Endothelial cell (in vitro differentiated cells): ENCODE measurements at regions not wholly inside any gene's neighbourhood (a gene's known extent, or its start where the extent isn't known, plus 50 kb on each side); places are given as distances from the start of the nearest gene placed in this dataset.

Source experiments
- DNase-seq: peaks from one replicate; pipeline ENCODE4 v3.0.0; 2021; ENCODE audit warnings: low spot score
- H3K27ac Mint-ChIP-seq: one replicate; pipeline ENCODE4 v1.8.0; 2021; ENCODE audit warnings: mixed read lengths, inconsistent platforms; ENCODE audit not compliant: unreplicated experiment
- H3K27me3 Mint-ChIP-seq: one replicate; pipeline ENCODE4 v1.8.0; 2021; ENCODE audit warnings: mild to moderate bottlenecking, moderate library complexity, mixed read lengths, inconsistent platforms; ENCODE audit not compliant: unreplicated experiment
- H3K36me3 Mint-ChIP-seq: one replicate; pipeline ENCODE4 v1.8.0; 2021; ENCODE audit warnings: mild to moderate bottlenecking, low read depth, mixed read lengths, inconsistent platforms; ENCODE audit not compliant: unreplicated experiment
- H3K4me1 Mint-ChIP-seq: one replicate; pipeline ENCODE4 v1.8.0; 2021; ENCODE audit warnings: mild to moderate bottlenecking, mixed read lengths, inconsistent platforms; ENCODE audit not compliant: unreplicated experiment
- H3K4me3 Mint-ChIP-seq: one replicate; pipeline ENCODE4 v1.8.0; 2021; ENCODE audit warnings: mild to moderate bottlenecking, mixed read lengths, inconsistent platforms; ENCODE audit not compliant: unreplicated experiment
- H3K9me3 Mint-ChIP-seq: one replicate; pipeline ENCODE4 v1.8.0; 2021; ENCODE audit warnings: mixed read lengths, inconsistent platforms; ENCODE audit not compliant: unreplicated experiment
- TF ChIP-seq, protein P1 (sequence below): fragments of 200-600 bp; sonication (generic); IDR thresholded peaks from one replicate; pipeline ENCODE4 v1.5.0; 2021; ENCODE audit warnings: antibody characterized with exemption; ENCODE audit not compliant: unreplicated experiment

DNA sequence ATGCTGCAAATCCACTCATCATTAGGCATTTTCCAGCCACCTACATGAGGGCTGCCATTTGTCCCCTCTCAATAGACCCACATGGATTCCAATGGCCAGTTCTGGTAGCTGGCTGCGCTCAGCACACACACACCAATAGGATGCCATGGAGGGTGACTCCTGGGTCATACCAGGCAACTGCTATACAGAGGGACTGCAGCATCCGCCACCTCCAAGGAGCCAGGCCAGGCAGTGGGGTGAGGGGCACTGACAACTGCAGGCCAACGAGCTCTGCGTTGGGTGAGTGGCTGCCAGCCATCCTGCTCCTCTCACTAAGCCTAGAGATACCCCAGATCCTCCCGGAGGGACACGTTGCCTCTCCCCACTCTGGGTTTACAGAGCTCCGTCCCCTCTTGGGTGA is 118.8 kb upstream of the NANOS1 start:
- DNase-seq = no peak
- Mint-ChIP-seq H3K27me3 (peaks cover 6% of the 10 kb centered on the region), H3K4me3 (no peak overlapping the region), H3K9me3 (no peaks in the 10 kb centered on the region), H3K36me3 (no peaks in the 10 kb centered on the region), H3K27ac (no peak overlapping the region), H3K4me1 (peaks cover 9% of the 10 kb centered on the region)
- TF ChIP-seq, protein P1, sequence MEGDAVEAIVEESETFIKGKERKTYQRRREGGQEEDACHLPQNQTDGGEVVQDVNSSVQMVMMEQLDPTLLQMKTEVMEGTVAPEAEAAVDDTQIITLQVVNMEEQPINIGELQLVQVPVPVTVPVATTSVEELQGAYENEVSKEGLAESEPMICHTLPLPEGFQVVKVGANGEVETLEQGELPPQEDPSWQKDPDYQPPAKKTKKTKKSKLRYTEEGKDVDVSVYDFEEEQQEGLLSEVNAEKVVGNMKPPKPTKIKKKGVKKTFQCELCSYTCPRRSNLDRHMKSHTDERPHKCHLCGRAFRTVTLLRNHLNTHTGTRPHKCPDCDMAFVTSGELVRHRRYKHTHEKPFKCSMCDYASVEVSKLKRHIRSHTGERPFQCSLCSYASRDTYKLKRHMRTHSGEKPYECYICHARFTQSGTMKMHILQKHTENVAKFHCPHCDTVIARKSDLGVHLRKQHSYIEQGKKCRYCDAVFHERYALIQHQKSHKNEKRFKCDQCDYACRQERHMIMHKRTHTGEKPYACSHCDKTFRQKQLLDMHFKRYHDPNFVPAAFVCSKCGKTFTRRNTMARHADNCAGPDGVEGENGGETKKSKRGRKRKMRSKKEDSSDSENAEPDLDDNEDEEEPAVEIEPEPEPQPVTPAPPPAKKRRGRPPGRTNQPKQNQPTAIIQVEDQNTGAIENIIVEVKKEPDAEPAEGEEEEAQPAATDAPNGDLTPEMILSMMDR = no peak

DNA sequence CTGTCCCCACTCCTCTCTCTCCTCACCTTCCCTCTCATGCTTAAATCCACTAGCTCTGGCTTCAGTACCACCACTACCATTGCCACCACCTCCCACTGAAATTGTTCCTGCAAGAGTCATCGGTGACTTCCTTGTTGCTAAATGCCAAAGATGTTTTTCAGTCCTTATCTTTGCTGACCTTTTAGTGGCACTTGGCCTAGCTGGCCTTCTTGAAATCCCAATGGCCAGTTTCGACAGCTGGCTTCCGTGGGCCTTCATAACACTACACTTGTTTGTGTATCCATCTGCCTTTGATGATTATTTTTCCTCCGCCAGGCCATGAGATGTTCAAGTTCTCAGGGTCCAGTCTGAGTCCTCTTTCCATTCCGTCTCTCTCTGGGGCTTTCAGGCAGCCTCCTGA is 118.2 kb upstream of the NANOS1 start:
- Mint-ChIP-seq H3K27ac (no peak overlapping the region), H3K36me3 (no peaks in the 10 kb centered on the region), H3K4me1 (peaks cover 9% of the 10 kb centered on the region), H3K9me3 (no peaks in the 10 kb centered on the region), H3K27me3 (peaks cover 6% of the 10 kb centered on the region), H3K4me3 (no peak overlapping the region)
- DNase-seq = no peak
- TF ChIP-seq, protein P1 = no peak

DNA sequence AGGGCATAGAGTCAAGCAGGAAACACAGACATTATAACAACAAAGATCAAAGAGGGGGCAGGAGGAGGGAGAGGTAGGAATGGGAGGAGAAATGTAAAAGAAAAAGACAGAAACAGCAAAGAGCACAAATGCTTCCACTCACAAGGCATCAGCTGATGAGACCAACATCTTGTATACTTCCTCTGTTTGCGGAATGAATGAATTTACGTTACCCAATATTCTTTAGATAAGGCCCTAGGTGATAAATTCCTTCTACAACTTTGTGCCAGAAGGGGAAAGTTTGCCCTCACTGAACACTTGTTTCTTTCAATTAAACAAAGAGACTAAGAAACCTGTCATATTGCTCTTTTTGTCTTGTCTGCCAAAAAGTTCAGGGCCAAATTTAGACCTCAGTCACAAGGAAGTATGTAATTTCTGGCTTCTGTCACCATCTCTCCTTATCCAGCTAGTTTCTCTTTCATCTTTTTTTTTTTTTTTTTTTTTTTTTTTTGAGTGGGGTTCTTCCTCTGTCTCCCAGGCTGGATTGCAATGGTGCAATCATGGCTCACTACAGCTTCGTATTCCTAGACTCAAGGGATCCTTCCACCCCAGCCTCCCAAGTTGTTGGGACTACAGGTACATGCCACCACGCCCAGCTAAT is 116.4 kb upstream of the NANOS1 start:
- no peak for DNase-seq
- Mint-ChIP-seq H3K9me3 (no peaks in the 10 kb centered on the region), H3K4me3 (no peak overlapping the region), H3K27me3 (peaks cover 5% of the 10 kb centered on the region), H3K36me3 (no peaks in the 10 kb centered on the region), H3K27ac (no peak overlapping the region), H3K4me1 (peaks cover 9% of the 10 kb centered on the region)
- TF ChIP-seq, protein P1 = no peak

DNA sequence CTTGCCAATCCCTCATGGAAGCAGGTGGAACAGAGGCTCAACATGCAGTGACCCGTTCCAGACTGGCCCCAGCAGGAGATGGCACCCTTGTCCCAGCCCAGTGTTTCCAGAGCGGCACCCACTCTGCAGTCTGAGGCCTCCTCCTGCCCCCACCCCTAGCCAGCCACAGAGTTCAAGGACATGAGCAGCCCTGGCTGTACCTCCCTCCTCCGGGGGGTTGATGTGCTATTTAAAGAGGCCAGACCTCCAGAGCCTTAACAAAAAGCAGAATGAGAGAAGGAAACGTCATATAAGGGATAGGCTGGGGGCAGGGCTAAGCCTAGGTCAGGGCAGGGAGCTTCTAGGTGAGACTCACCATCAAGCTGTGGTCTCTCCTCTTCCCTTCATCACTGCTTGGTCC is 115.7 kb upstream of the NANOS1 start:
- H3K4me3 Mint-ChIP-seq = no peak overlapping the region
- no peaks in the 10 kb centered on the region for H3K36me3 Mint-ChIP-seq
- no peaks in the 10 kb centered on the region for H3K9me3 Mint-ChIP-seq
- no peak for DNase-seq
- H3K4me1 Mint-ChIP-seq = peaks cover 9% of the 10 kb centered on the region
- peaks cover 3% of the 10 kb centered on the region for H3K27me3 Mint-ChIP-seq
- TF ChIP-seq, protein P1 = no peak
- no peak overlapping the region for H3K27ac Mint-ChIP-seq

DNA sequence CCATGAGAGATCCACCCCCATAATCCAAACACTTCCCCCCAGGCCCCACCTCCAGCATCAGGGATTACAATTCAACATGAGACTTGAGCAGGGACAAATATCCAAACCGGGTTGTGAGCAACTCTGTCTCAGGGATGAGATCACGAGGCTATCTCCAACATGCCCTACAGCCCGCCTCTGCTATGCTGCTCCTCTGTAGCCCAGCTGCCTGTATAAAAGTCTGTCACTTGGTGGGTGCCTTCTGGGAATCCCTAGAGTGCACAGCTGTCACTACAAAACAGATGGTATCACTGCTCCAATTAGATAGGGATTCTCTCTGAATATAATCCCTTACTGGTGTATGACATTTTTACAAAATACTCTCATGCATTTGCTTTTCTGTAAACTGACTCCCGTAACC is 114.9 kb upstream of the NANOS1 start:
- H3K9me3 Mint-ChIP-seq = no peaks in the 10 kb centered on the region
- H3K4me1 Mint-ChIP-seq = peaks cover 9% of the 10 kb centered on the region
- H3K4me3 Mint-ChIP-seq = no peak overlapping the region
- H3K27me3 Mint-ChIP-seq = peaks cover 3% of the 10 kb centered on the region
- H3K36me3 Mint-ChIP-seq = no peaks in the 10 kb centered on the region
- DNase-seq = no peak
- no peak overlapping the region for H3K27ac Mint-ChIP-seq
- TF ChIP-seq, protein P1 = no peak
